Limb (tissue), 2 donors: ENCODE measurements at regions not wholly inside any gene's neighbourhood (a gene's known extent, or its start where the extent isn't known, plus 50 kb on each side); places are given as distances from the start of the nearest gene placed in this dataset.

Experiments
- DNase-seq, 2 donors: peaks; one replicate each; pipeline ENCODE4 v3.0.0-alpha.2; 2016; ENCODE audit errors: extremely low spot score in 2 of 2

DNA sequence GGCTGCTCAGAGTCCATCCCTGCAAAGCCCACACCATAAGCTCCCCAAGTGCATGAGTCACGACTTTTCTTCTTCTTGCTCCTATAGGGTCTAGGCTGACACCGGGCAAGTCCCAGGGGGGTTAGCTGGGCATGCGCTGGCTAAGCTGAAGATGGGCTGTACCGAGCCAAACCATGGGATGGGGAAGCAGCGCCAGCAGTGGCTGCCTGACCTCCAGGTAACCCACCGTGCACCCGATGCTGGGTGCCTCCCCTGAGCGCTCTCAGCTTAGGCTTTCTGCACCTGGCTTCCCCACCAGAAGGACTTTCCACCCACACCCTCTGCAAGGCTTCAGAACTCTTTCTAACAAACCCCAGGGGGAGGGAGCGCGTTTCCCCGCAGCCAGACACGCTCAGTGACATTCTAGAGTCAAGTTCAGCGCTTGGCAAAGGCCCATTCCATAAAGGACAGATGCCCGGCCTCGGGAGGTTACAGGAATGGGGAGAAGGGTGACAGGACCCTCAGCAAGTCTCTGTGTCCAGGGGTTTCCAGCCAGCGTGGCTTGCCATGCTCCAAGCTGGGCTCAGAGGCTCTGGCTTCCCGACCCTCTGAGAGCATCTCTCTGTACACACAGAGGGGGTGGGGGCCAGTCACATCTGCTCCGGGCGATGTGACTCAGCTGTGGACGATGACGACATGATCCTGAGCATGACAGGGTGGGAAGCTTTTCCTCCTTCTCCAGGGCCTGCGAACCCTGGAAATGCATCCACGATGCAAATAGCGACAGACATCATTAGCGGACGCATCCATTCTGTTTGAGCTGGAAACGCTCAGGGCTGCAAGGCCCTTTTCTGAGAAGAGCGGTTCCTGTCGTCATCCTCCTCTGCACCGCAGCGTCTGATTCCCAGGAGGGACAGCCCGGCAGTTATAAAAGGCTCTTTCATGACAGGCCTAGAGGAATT is 107.8 kb downstream of the SIK1 start:
- DNase-seq, result peak; percentile 50 to 70

DNA sequence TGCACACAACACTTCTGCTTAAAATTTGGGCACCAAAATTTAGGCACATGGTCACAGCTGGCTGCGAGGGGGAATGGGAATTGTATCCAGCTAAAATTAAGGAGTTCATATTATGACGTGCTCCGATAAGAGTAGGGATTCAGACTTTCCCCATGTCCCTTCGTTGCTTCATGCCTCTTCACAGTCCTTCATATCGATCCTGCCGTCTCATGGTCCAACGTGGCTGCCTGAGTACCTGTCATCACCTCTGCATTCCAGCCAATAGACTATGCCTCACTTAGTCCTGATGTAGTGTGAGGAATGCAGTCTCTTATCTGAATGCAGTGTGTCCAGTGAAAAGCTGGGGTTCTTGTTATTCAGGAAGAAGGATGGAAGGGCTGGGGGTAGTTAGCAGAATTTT is 108.6 kb downstream of the SIK1 start:
- DNase-seq, result no peak

DNA sequence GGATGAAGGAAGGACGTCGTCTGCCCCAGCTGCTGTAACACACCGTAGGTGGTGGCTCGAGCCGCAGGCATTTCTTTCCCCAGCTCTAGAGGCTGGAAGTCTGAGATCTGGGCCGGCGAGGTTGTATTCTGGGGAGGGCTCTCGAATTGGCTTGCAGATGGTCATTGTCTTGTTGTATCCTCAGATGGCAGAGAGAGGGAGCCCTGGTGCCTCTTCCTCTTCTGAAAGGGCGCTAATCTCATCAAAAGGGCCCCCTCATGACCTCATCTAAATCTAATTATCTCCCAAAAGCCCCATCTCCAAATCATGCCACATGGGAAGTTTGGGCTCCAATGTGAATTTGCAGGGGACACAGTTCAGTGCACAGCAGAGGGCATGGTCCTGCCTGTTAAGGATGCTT is 109.0 kb downstream of the SIK1 start:
- no peak for DNase-seq

DNA sequence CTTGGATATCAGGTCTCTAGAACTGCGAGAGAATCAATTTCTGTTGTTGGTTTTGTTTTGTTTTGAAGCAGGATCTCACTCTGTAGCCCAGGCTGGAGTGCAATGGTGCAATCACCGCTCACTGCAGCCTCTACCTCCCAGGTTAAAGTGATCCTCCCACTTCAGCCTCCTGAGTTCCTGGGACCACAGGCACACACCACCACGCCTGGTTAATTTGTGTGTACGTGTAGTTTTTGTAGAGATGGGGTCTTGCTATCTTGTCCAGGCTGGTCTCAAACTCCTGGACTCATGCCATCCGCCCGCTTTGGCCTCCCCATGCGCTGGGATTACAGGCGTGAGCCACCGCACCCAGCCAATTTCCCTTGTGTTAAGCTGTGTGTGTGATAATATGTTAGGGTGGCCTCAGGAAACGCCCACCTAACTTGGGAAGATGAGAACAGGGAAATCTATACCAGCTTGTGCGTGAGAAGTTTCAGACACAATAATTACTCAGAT is 109.6 kb downstream of the SIK1 start:
- no peak for DNase-seq

DNA sequence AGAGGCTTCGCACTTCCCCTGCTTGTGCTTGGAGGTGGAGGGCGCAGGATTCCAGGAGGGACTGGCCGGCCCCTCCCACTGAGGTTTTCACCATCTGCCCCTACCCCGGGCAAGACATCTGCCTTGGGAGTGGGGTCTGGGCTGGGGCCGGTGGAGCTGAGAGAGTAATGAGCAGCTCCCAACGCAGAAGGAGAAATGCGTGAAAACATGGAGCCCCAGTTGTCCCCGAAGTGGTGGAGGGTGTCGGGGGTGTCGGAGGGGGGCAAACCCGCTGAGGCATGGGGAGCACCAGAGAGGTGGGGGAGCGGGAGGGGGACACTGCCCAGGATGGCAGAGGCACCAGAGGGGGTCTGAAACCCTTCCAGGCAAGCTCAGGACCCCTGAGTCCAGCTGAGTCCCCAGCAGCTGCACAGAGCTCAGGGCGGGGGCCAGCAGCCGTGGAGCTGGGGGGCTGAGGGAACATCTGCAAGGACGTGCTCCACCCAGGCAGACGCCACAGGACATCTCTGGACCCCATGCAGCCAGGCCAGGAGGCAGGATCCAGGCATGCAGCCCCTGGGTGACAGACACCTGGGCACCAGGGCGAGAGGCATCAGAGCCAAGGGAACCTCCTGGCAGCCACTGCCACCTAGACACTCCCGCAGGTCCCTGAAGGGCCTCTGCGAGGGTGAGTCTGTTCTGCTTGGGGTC is 110.6 kb downstream of the SIK1 start:
- no peak for DNase-seq

DNA sequence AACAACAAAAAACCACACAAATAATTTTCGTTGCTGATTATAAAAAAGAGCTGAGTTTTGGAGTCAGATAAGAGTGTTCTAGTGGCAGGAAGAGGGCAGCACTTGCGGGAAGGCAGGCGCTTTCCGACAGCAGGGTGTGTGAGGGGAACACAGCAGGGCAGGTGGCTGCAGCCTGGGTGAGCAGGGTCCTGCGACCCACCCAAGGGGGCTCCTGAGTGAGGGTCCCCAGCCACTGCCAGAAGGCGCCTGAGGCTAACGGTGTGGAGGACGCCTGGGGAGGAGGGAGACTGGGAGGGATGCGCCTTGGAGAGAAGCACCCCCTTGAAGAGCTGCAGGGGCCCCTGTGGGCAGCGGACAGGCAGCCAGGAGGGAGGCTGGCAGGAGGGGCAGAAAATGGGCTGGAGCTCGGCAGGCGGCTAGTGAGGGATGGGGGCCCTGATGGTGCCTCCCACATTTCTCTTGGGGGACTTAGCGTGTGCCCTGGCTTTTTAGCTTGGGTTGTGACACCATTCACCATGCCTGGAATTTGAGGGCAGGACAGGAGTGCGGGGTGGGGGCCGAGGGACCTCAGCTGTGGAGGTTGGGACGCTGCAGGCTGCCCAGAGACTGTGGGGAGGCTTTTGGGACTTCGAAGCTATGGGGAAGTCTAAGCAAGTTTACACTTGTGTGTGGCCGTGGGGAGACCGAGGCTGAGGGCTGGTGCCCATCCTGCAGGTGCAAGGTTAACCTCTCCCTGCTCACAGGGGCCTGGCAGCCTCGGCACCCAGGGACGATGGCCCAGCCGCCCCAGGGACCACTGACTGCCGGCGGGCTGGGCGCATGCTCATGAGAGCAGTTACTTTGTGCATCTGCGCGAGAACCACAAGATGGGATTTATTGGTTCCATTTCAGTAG is 111.4 kb downstream of the SIK1 start:
- no peak for DNase-seq

DNA sequence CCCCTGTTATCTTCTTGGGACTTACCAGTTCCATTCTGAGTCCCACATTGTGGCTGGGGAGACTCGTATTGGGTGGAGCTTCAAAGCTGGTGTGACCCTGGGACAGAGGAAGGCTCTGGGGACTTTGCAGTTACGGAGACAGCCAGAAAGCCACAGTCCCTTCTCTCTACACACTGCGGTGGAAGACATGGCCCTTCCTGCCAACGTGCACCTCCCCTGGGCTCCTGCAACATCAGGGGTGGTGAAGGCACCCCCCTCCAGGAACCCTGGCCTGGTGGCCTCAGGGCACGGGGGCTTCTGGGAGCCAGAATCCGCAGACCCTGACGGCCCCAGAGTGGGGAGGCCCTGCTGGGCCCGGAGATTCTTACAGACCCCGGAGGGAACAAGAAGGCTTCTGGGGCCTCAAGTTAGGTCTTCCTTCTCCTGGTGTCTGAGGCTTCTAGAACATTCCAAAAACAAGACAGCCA is 113.0 kb downstream of the SIK1 start:
- DNase-seq, result no peak

DNA sequence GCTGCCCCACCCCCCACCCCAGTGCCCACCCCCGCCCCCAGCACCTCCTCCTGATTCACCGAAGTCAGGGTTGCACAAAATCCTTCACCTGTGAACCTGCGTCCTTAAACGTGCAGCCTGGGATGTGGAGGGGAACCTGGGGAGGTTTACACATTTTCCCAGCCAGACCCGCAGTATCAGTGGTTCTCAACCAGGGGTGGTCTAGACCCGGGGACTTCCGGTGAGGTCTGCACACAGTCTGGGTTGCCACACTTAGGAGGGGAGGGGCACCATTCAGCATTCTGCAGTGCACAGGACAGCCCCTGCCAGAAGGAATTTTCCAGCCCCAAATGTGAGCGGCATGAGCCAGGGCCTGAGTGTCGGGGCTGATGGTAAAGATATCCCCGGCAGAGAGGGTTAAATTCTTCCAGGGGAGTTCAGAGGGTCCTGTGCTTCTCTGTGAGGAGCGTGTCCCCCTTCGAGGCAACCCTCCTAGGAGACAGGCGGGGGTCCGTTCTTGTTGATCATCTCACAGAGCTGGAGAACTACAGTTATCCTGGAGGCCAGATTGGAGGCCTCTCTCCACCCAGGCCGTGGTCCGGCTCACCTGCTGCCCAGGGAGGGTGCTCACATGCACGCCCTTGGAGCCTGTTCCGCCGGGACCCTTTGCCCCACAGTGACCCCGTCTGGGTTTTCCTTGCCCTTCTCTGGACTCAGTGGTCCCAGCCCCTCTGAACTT is 113.6 kb downstream of the SIK1 start:
- no peak for DNase-seq

DNA sequence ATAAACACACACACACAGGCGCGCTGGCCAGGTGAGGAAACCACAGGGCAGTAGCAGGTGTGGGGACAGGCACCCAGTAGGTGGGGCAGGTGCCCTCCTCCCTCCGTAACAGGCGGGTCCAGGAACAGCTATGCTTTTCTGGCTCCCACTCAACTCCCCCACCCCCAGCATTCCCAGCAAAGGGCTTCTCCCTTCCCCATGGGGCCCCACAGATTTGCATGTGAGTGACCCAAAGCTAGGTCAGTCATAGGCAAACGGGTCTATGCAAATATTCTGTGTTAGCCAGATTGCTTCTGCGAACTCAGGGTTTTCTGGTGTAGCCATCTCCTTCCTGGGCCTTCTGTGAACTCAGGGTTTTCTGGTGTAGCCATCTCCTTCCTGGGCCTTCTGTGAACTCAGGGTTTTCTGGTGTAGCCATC is 114.2 kb downstream of the SIK1 start:
- DNase-seq, result no peak

DNA sequence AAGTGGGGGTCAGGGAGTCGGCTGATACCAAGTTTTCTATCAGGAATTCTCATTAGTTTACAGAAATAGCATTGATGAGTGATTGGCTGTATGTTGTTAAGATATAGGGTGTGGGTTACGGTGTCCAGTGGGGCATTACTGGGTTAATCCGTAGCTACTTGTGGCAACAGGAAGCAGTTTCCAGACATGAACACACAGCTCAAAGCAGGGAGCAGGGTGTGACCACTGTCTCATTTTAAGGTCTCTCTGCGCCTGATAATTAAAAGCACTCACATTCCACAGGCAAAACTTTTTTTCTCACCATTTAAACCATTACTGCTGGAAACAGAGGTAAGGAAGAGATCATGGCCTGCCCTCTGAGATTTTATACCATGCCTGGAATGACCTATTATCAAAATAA is 114.9 kb downstream of the SIK1 start:
- no peak for DNase-seq

DNA sequence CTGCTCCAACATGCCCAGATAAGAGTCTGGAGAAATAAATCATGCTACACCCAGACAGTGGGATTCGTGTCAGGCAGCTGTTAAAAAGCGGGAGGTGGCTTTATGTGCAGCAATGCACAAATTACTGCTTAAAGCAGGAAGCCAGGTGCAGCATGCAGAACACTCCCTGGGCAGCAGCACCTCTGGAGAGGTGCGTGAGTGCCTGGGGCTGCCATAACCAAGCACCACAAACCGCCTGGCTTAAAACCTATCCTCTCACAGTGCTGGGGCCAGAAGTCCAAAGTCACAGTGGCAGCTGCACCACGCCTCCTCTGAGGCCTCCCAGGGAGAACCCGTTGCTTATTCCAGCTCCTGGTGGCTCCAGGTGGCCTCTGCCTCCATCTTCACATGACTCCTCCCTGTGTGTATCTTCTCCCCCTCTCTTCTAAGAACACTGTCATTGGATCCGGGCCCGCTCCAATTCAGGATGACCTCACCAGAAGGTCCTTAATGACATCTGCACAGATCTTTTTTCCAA is 115.6 kb downstream of the SIK1 start:
- DNase-seq, result no peak

DNA sequence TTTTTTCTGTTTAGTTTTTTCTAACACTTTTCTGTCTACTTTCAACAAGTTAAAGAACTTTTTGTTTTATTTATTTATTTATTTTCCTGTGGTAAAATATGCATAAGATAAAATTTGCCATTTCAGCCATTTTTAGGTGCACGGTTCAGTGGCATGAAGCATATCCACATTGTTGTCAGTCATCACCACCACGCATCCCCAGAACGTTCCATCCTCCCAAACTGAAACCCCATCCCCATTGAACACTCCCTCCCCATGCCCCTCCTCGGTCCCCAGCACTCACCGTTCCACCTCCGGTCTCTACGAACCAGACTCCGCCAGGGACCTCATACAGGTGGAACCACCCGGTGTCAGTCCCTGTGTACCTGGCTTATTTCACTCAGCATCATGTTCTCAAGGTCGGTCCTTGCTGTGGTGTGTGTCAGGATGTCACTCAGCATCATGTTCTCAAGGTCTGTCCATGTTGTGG is 118.1 kb downstream of the SIK1 start:
- no peak for DNase-seq

DNA sequence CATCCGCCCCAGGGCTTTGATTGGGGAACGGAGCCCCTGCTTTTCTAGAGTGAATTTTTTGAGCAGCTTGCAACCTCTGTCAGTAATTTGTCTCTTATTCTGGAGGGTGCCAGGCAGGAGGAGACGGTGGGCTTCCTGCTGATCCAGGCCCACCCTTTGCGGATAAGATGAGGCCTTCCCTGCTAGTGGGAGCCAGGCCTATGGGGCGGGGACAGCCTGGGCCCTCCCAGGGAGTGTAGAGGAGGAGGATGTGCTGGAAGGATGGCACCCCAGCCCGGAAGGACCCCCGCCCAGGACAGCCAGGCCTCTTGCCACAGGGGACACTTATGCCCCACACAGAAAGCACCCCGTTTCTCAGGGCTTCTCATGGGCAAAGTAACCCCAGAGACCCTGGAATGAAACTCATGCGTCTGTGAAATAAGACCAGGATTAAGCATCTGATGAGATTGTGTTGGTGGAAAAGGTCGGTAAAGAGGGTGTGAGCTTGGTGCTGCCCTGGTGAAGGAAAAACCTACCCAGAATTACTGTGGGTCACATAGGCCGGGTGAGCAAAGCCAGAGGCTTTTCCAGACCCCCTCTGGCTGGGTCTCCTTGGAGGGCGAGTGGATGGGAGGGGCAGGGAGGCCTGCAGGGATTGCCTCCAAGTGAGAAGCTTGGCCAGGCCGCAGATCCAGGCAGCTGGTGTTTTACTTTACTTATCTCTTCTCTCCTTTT is 118.7 kb downstream of the SIK1 start:
- no peak for DNase-seq

DNA sequence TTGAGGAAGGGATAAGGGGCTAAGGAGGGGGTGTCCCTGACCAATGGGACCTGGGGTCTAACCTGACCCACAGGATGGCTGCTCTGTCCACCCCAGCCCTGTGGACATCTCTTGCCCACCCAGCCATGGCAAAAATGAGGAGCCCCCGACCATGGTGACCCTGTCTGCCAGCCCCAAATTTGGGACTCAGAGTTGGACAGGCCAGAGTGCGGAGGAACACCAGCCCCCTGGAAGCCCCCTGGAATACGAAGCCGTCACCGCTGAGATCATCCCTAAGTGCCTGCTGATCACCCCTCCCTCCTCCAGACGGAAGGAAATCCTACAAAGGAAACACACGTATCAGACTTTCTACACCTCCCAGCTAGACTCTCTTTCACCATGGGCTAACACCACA is 119.3 kb downstream of the SIK1 start:
- DNase-seq, result no peak

DNA sequence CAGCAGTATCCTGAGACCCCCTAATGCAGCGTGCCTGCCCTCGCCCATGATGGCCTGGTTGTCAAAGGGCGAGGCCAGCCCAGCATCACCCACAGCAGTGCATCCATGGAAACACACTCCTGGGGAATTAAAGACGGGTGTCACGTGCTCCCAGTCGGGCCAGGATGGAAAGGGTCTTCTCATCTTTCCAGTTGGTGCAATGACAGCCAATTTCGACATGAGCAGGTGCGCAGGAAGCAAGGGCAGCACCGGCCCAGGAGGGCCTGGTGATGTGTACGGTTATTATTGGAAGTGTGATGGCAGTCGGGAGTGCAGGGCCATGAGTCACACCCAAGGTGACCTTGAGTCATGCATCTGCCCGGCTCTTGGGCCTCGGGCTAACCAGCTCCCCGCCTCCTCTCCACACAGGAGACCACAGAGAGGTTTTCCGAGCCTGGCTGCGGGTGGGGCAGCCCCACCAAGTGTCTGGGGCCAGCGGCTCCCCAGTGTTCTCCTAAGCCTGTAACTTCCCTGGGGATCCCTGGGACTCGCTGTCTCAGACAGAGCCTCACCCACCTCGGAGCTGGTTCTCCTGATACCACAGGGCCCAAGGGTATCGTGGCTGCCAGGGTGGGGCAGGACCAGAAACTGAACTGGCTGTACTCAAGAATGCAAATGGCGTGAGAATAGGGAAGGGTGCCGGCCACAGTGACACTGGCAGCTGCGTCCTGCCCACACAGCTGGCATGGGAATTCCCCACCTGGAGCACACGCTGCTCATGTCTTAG is 119.8 kb downstream of the SIK1 start:
- no peak for DNase-seq

DNA sequence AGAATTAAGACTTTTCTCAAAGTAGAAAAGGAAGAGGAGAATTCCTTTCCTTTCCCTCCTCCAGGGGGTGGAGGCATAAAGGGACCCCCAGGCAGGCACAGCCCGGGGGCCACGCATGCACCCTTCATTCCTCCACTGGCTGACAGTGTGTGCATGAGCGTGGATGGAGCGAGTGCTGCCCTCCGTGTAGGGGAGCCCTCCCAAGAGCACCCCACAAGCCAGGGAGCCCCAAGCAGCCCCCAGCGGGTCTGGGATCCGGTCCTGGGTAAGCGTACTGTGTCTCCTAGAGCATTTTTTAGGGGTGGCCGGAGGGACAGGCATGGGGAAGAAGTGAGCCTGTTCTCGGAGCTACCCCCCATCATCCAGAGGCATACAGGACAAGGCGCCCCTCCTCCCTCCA is 120.5 kb downstream of the SIK1 start:
- DNase-seq, result no peak

DNA sequence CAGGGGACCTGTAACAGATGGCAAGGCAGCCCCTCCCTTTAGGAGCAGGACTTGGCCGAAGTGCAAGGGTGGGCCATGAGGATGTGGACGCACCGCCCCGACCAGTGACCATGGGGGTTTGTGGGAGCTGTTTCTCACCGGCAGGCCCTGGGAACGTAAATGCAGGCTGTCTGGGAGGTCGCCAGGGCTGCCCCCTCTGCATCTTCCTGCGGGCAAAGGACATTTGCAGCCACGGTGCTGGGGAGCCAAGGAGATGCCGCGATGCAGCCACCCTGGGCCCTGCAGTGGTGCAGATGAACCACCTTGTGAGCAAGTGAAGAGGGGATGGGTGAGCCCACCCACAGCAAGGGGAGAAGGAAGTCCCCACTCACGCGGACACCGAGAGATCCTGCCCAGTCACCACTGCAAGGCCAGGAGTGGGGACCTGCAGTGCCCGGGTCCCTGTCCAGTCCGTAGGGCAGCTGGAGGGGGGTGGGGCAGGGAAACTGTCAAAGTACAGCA is 121.1 kb downstream of the SIK1 start:
- no peak for DNase-seq

DNA sequence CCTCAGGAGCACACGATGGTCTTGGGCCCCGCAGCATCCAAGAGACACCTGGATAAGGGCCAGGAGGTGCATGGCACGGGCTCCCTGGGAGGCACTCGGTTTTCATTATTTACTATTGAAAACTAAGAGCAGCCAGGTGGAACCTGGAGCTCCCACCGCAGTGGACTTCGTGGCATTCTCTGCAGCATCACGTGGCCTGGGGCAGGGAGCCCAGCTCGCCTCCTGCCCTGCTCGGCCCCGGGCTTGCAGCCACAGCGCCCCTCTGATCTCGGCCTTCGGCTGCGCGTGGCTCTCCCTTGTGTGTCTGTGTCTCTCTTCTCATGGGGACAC is 121.6 kb downstream of the SIK1 start:
- DNase-seq, result no peak
